GM23248 (cell line): ENCODE measurements at regions not wholly inside any gene's neighbourhood (a gene's known extent, or its start where the extent isn't known, plus 50 kb on each side); places are given as distances from the start of the nearest gene placed in this dataset.

Experiments
- EZH2 ChIP-seq: fragments of 200-600 bp; sonication (generic); IDR thresholded peaks from 2 replicates; pipeline ENCODE4 v1.6.1; 2018; ENCODE audit warnings: antibody characterized with exemption, mild to moderate bottlenecking; ENCODE audit not compliant: insufficient read depth, poor library complexity, severe bottlenecking
- EZH2phosphoT487 ChIP-seq: fragments of 200-600 bp; sonication (generic); IDR thresholded peaks from 2 replicates; pipeline ENCODE4 v1.6.1; 2018; ENCODE audit warnings: antibody characterized with exemption, moderate library complexity, mild to moderate bottlenecking, low read depth; ENCODE audit not compliant: insufficient read depth

DNA sequence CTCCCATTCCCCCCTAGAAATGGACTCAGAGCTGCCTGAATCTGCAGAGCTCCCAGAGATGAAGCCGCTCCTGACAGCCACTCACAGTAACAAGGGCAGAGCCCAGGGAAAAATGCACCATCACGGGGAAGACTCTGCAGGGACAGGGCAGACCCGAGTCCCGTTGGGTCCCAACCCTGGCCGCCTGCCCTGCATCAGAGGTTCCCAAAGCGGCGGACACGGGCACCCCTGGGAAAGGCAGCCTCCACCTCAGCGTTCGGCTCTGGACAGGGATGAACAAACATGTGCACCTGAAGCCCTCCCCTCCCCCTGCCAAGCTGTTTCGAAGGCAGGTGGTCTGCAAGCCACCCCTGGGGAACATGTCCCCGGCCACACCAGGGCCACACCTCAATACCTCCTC lies 320.4 kb downstream of the ADGRD1 start:
- TF ChIP-seq EZH2 (no peak), EZH2phosphoT487 (no peak)
